GM18873 (cell line): ENCODE measurements at regions not wholly inside any gene's neighbourhood (a gene's known extent, or its start where the extent isn't known, plus 50 kb on each side); places are given as distances from the start of the nearest gene placed in this dataset.
"Not testable (repeated sequence)": the region's sequence is repeated elsewhere in the genome, so short reads cannot be mapped to it uniquely, and the experiment has no call there.

Experiments used
- ATAC-seq: cut with Tn5 transposase; IDR thresholded peaks from one replicate; pipeline ENCODE4 v1.9.1; 2021; ENCODE audit warnings: mild to moderate bottlenecking, moderate library complexity, moderate number of reproducible peaks; ENCODE audit not compliant: unreplicated experiment, low FRiP score

DNA sequence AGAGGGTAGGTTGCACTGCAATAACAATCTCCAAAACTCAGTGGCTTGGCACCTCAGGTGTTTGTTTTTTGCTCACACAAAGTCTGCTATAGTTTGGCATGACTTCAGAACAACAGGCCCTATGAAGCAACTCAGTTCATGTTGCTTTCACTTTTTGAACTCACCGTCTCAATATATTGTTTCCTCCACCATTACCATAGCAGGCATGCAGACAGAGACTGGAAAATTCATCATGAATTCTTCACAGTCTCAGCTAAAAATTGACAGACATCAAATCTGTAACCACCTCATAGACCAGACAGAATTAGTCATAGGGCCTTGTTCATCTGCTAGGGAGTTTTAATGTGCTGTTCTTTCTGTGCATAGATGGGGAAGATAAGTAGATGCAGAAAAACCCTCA is 161.4 kb upstream of the POU1F1 start:
- ATAC-seq: no peak

DNA sequence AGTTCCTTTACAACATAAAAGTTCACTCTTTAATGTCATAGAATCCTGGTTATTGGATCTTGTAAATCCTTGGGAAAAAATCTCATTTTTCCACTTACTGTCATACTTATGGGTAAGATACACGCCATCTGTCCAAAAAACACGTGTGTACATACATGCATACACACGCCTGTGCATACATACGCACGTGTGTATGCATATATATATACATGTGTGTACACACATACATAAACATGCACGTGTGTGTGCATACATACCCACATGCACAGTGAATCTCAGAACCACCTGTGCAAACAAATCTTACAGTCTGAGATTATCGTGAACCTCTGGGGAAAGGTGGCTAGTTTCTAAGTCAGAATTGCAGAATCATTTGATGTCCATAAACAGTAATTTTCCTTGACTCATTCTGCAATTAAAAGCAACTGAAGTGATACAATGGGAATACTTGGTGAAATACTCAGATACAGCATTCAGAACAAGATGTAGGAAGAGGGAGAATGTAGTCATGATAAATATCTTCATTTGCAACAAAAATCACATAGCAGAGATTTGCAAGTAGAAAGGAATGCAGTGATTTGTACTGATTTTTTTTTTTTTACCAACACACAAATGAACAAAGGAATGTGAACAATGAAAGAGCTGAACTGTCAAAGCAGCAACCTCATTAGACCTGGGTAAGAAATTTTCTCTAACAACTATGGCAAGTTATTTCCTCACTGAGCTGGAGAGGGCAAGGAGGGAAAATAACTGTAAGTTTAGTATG is 160.6 kb upstream of the POU1F1 start:
- no peak for ATAC-seq

- ATAC-seq: no peak
Measured at GRCh38 chr3:87435926-87436620, 159.7 kb upstream of the POU1F1 start.

DNA sequence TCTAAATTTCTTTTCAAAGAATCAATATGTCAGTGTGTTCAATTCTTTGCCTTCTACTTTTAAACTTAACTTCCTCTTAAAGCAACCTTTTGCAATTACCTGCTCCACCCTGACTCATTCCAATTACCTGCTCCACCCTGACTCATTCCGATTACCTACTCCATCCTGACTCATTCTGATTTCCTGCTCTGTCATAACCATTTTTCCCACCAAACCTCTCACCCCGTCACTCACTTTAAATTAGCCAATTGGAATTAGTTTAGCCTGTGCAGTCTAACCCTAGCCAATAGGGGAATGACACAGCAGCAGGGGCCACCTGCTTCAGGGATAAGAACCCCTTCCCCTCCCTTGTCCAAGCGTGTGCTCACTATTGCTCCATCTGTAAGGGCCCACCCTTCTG is 157.1 kb upstream of the POU1F1 start:
- ATAC-seq: not testable (repeated sequence)

- no peak for ATAC-seq
Measured at GRCh38 chr3:87426918-87427317, 150.5 kb upstream of the POU1F1 start.

GRCh38 chr3:87425056-87425455 is 148.7 kb upstream of the POU1F1 start:
- ATAC-seq: no peak

DNA sequence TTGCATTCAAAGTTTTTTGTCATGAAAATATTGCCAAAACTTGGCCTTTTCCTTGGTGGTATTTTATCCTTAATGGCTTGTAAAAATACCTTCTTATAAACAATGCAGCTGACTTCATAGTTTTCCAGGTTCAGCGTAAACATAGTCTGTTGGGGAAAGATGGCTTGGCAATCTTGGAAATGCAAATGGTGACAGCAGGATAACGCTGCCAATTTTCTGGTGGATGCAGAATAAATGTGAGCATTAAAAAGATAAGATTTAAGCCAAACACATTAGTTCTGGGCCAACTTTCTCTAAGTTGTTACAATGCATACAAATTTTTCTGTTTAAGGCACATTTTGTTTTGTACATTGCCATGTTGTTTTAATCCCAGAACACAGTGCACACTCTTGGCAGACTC is 147.0 kb upstream of the POU1F1 start:
- no peak for ATAC-seq

DNA sequence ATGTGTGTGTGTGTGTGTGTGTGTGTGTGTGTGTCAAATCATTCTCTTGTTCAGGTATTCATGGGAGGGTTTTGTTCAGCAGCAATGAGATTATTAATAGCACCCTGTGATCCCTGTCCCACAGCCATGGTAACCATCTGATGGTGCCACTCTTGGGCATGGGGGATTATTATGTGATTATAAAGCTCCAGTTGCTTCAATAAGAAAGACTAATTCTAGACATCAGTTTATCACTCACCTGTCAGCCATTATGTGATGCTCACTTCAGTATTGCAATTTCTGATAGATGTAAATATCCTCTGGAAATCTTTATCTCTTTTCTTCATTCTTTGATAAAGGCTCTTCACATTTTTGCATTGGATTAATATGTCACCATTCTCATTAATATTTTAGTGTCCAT is 145.9 kb upstream of the POU1F1 start:
- ATAC-seq: no peak

GRCh38 chr3:87420171-87420570 is 143.8 kb upstream of the POU1F1 start:
- ATAC-seq: no peak

DNA sequence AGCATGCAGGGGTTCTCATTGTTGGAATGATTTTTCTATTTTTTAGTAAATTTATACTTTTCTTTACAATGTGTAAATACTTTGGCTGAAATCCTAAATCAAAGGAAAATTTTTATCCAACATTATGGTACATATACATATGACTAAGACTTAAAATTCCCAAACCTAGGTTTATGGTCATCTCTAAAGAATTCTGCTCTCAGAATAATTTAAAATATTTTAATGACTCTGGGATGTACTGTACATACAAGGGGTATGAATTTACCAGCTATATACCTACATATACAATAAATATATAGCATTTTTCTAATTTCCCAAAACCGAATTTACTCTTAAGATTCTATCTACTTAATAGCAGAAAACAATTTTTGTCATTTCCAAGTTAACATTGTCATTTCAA is 137.9 kb upstream of the POU1F1 start:
- ATAC-seq: no peak

DNA sequence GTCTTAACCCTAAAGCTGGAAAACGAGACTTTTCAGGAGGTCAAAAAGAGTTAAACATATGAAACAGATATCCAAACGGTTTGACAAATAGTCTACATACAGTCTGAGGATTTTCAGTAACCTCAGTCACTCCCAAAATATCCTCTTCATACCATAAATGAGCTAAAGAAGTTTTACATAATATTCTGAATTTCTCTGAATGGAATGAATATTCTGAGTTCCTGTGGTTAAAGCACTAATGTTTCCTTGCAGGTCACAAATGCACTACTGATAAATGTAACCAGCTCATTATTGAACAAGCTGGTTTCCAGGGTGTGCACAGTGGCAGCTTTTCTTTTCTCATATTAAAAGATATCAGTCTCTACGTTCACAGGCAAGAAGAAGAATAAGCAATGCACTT is 137.4 kb upstream of the POU1F1 start:
- ATAC-seq: no peak

DNA sequence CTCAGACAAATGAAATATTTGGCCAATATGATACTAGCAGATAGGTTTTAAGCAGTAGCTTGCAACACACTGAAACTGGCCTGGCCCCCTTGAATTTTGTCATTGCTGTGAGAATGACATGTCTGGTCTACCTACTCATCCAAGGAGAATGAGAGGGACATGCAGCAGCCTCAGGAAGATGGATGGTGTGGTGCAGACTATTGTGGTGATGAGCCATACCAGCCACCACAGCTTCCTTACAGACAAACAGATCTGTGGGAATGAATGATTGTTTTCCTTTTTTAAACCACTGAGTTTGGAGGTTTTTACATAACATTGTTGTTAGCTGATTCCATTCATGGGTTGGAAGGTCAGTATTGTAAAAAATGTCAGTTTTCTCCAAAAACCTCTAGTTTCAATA is 133.7 kb upstream of the POU1F1 start:
- ATAC-seq: no peak

GRCh38 chr3:87398168-87398801 is 121.9 kb upstream of the POU1F1 start:
- no peak for ATAC-seq

DNA sequence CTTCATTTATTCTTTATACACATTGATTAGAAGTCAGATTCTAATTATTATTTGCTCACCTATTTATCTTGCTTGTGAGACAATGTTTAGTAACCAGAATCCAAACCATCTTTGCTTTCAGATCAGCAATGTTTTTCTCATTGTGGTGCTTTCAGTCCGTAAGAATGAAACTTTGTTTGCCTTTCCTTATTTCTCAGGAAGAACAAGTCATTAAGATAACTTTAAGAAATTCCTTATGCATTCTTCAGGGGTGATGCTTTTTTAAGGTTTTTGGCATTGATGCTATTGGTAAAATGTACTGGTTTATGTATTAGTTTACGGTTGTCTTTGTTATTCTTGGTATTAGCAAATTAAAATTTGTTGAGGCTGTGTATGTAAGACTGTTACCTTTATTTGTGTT is 120.8 kb upstream of the POU1F1 start:
- ATAC-seq: no peak

GRCh38 chr3:87390821-87391220 is 114.4 kb upstream of the POU1F1 start:
- ATAC-seq: no peak

GRCh38 chr3:87390353-87390752 is 114.0 kb upstream of the POU1F1 start:
- ATAC-seq: no peak

- no peak for ATAC-seq
Measured at GRCh38 chr3:87375231-87375682, 98.9 kb upstream of the POU1F1 start.

GRCh38 chr3:87370007-87370406 is 93.6 kb upstream of the POU1F1 start:
- ATAC-seq: no peak

- ATAC-seq: no peak
Measured at GRCh38 chr3:87367736-87368135, 91.4 kb upstream of the POU1F1 start.

DNA sequence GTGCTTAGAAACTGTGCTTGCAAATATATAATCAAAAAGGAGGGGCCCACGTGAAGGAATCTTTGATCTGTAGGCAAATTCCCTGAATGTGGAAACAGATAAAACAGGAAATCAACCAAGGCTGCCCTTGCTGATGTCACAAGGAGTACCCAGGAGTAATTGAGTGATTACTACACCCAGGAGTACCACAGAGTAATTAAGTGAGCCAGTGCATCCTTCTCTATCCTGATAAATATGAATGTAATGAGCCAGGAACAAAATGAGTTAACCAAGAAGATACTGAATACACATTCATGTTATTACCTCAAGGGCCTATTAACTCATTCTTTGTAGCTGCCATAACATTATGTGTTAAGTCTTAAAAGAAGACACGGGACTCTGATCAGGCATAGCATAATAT is 87.3 kb upstream of the POU1F1 start:
- no peak for ATAC-seq

DNA sequence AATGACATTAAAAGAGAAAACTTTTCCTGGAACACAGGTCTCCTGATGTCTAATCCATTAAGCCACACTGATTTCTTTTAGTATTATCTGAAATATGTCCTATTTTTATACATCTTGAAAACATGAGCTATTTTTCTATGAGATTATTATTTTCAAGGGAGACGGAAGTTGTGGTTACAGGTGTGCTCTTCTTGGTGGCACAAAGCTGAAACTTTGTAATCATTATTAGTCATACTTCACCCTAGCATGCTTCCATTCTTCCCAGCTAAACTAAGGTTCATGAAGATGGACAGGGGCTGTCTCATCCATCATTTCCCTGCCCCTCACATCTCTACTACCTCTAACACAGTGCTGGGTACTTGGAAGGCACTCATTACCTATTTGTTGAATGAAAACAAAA is 85.6 kb upstream of the POU1F1 start:
- ATAC-seq: no peak

DNA sequence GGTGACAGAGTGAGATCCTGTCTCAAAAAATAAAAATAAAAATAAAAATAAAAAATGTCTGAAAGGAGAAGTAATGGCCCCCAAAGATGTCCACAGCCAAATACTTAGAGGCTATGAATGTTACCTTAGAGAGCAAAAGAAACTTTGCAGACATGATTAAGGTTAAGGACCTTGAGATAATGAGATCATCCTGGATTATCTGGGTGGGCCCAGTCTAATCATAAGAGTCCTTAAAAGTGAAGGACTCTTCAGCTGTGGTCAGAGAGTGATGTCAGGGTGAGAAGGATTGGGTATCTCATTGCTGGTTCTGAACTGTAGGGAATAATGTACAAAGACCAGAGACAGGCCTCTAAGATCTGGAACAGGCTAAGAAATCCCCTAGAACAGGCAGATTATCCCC is 84.9 kb upstream of the POU1F1 start:
- no peak for ATAC-seq
